ENCODE measurements at regions not wholly inside any gene's neighbourhood (a gene's known extent, or its start where the extent isn't known, plus 50 kb on each side); places are given as distances from the start of the nearest gene placed in this dataset.

GRCh38 chr10:106436123-106436715, 728.3 kb downstream of the SORCS1 start:
- no peak overlapping the region for H3K27ac ChIP-seq (ENCODE audit: low read depth, low read length)
- no peak overlapping the region for H3K4me3 ChIP-seq (ENCODE audit: low read length)
- no peaks in the 10 kb centered on the region for H4K20me1 ChIP-seq (ENCODE audit: control insufficient read depth, insufficient read depth, low read depth, low read length)
- no peaks in the 10 kb centered on the region for H3F3A ChIP-seq (ENCODE audit: control insufficient read depth, insufficient read depth)
- no peaks in the 10 kb centered on the region for H3K9me2 ChIP-seq (replicated peaks; ENCODE audit: control insufficient read depth, low read length)
- no peaks in the 10 kb centered on the region for H3K4me1 ChIP-seq (ENCODE audit: control insufficient read depth, low read length)
- H3K9me3 ChIP-seq (ENCODE audit: control insufficient read depth, insufficient read depth, low read length), result no peaks in the 10 kb centered on the region
- H3K27me3 ChIP-seq (ENCODE audit: control insufficient read depth, low read length), result no peaks in the 10 kb centered on the region
- H3K79me2 ChIP-seq (ENCODE audit: control insufficient read depth, low read length), result no peaks in the 10 kb centered on the region
- H3K4me2 ChIP-seq (ENCODE audit: low read length), result no peak overlapping the region
- H3K36me3 ChIP-seq (ENCODE audit: control insufficient read depth, low read length), result no peaks in the 10 kb centered on the region
- TF ChIP-seq CTCF (IDR thresholded peaks at IDR 0.05; ENCODE audit: low read depth, low read length, poor library complexity, severe bottlenecking) (no peak), EZH2phosphoT487 (IDR thresholded peaks at IDR 0.05; ENCODE audit: borderline replicate concordance, low read length) (no peak)

DNA sequence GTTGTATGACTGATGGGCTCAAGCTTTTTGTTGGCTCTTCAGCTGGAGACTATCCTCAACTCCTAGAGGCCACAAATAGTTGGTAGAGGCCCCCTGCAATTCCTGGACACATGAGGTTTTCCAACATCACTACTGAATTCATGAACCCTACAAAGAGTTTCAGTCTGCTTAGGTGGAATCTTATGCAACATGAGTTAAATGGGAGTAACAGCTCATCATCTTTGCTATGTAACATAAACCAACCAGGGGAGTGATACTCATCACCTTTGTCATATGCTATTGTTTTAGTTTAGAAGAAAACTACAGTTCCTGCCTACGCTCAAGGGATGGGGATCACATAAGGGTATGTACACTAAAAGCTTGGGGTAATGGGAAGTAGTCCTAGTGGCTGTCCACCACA, 729.4 kb downstream of the SORCS1 start:
- Histone ChIP-seq H3K27ac (ENCODE audit: low read depth, low read length) (no peak overlapping the region), H4K20me1 (ENCODE audit: control insufficient read depth, insufficient read depth, low read depth, low read length) (no peaks in the 10 kb centered on the region), H3K4me3 (ENCODE audit: low read length) (no peak overlapping the region), H3K4me2 (ENCODE audit: low read length) (no peak overlapping the region), H3K9me3 (ENCODE audit: control insufficient read depth, insufficient read depth, low read length) (no peaks in the 10 kb centered on the region), H3K4me1 (ENCODE audit: control insufficient read depth, low read length) (no peaks in the 10 kb centered on the region), H3K79me2 (ENCODE audit: control insufficient read depth, low read length) (no peaks in the 10 kb centered on the region), H3K9me2 (replicated peaks; ENCODE audit: control insufficient read depth, low read length) (no peaks in the 10 kb centered on the region), H3K27me3 (ENCODE audit: control insufficient read depth, low read length) (no peaks in the 10 kb centered on the region), H3K36me3 (ENCODE audit: control insufficient read depth, low read length) (no peaks in the 10 kb centered on the region), H3F3A (ENCODE audit: control insufficient read depth, insufficient read depth) (no peaks in the 10 kb centered on the region)
- TF ChIP-seq EZH2phosphoT487 (IDR thresholded peaks at IDR 0.05; ENCODE audit: borderline replicate concordance, low read length) (no peak), CTCF (IDR thresholded peaks at IDR 0.05; ENCODE audit: low read depth, low read length, poor library complexity, severe bottlenecking) (no peak)

- no peak overlapping the region for H3K27ac ChIP-seq (ENCODE audit: low read depth, low read length)
Observed at GRCh38 chr10:106424981-106425380, 739.5 kb downstream of the SORCS1 start.

More at GRCh38 chr10:106424981-106425380, 739.5 kb downstream of the SORCS1 start:
- Histone ChIP-seq H3K4me3 (ENCODE audit: low read length) (no peak overlapping the region), H4K20me1 (ENCODE audit: control insufficient read depth, insufficient read depth, low read depth, low read length) (no peaks in the 10 kb centered on the region), H3K4me2 (ENCODE audit: low read length) (no peak overlapping the region), H3K79me2 (ENCODE audit: control insufficient read depth, low read length) (no peaks in the 10 kb centered on the region), H3K9me2 (replicated peaks; ENCODE audit: control insufficient read depth, low read length) (no peaks in the 10 kb centered on the region), H3K27me3 (ENCODE audit: control insufficient read depth, low read length) (no peaks in the 10 kb centered on the region), H3K36me3 (ENCODE audit: control insufficient read depth, low read length) (no peaks in the 10 kb centered on the region), H3F3A (ENCODE audit: control insufficient read depth, insufficient read depth) (no peaks in the 10 kb centered on the region), H3K9me3 (ENCODE audit: control insufficient read depth, insufficient read depth, low read length) (no peaks in the 10 kb centered on the region), H3K4me1 (ENCODE audit: control insufficient read depth, low read length) (no peaks in the 10 kb centered on the region)
- TF ChIP-seq EZH2phosphoT487 (IDR thresholded peaks at IDR 0.05; ENCODE audit: borderline replicate concordance, low read length) (no peak), CTCF (IDR thresholded peaks at IDR 0.05; ENCODE audit: low read depth, low read length, poor library complexity, severe bottlenecking) (no peak)
